KBM-7 (cell line): ENCODE measurements at regions not wholly inside any gene's neighbourhood (a gene's known extent, or its start where the extent isn't known, plus 50 kb on each side); places are given as distances from the start of the nearest gene placed in this dataset.
"Not testable (repeated sequence)": the region's sequence is repeated elsewhere in the genome, so short reads cannot be mapped to it uniquely, and the experiment has no call there.

Source experiments
- DNase-seq: peaks from one replicate; pipeline ENCODE4 v3.0.0-alpha.2; 2015
- in situ Hi-C: fragments of 300-500 bp; cut with MboI; formaldehyde crosslinking; loops from 2 replicates; pipeline ENCODE4 v1.14.3; 2020; ENCODE audit warnings: low sequenced_read_pairs, low pct_unique_long_range_greater_than_20kb, mixed read lengths

- in situ Hi-C loops: no loop called here
- DNase-seq: no peak
Measured at GRCh38 chr11:39462506-39462905, 1996.9 kb downstream of the LRRC4C start.

GRCh38 chr11:39461066-39461465 lies 1998.4 kb downstream of the LRRC4C start:
- in situ Hi-C loops: no loop called here
- no peak for DNase-seq

GRCh38 chr11:39459606-39460005 lies 1999.8 kb downstream of the LRRC4C start:
- DNase-seq: no peak
- in situ Hi-C loops: no loop called here

GRCh38 chr11:39458481-39458880 lies 2001.0 kb downstream of the LRRC4C start:
- in situ Hi-C loops: no loop called here
- no peak for DNase-seq

- in situ Hi-C loops: no loop called here
- DNase-seq: no peak
Measured at GRCh38 chr11:39443424-39444022, 2015.9 kb downstream of the LRRC4C start.

GRCh38 chr11:39442177-39442576 lies 2017.3 kb downstream of the LRRC4C start:
- no peak for DNase-seq
- in situ Hi-C loops: no loop called here

- no peak for DNase-seq
- in situ Hi-C loops: no loop called here
Measured at GRCh38 chr11:39435641-39436040, 2023.8 kb downstream of the LRRC4C start.

GRCh38 chr11:39434466-39434865 lies 2025.0 kb downstream of the LRRC4C start:
- no peak for DNase-seq
- in situ Hi-C loops: no loop called here

- in situ Hi-C loops: no loop called here
- no peak for DNase-seq
Measured at GRCh38 chr11:39432929-39433328, 2026.5 kb downstream of the LRRC4C start.

- DNase-seq: no peak
- in situ Hi-C loops: no loop called here
Measured at GRCh38 chr11:39425226-39425625, 2034.2 kb downstream of the LRRC4C start.

GRCh38 chr11:39412117-39412516 lies 2047.3 kb downstream of the LRRC4C start:
- in situ Hi-C loops: no loop called here
- no peak for DNase-seq

GRCh38 chr11:39385911-39386310 lies 2073.5 kb downstream of the LRRC4C start:
- no peak for DNase-seq
- in situ Hi-C loops: no loop called here

GRCh38 chr11:39374963-39375698 lies 2084.3 kb downstream of the LRRC4C start:
- in situ Hi-C loops: no loop called here
- peak; percentile 41 for DNase-seq

- peak; percentile 39 for DNase-seq
- in situ Hi-C loops: no loop called here
Measured at GRCh38 chr11:39367534-39367933, 2091.9 kb downstream of the LRRC4C start.

- DNase-seq: peak; percentile 8
- in situ Hi-C loops: no loop called here
Measured at GRCh38 chr11:39365809-39366436, 2093.5 kb downstream of the LRRC4C start.

- in situ Hi-C loops: no loop called here
- no peak for DNase-seq
Measured at GRCh38 chr11:39363571-39363970, 2095.9 kb downstream of the LRRC4C start.

- in situ Hi-C loops: no loop called here
Measured at GRCh38 chr11:39361557-39361956, 2097.9 kb downstream of the LRRC4C start.

GRCh38 chr11:39345834-39346442 lies 2113.5 kb downstream of the LRRC4C start:
- no peak for DNase-seq
- in situ Hi-C loops: no loop called here

More at GRCh38 chr11:39361557-39361956, 2097.9 kb downstream of the LRRC4C start:
- DNase-seq: no peak

- DNase-seq: no peak
- in situ Hi-C loops: no loop called here
Measured at GRCh38 chr11:39341461-39341860, 2118.0 kb downstream of the LRRC4C start.

GRCh38 chr11:39333006-39333405 lies 2126.4 kb downstream of the LRRC4C start:
- in situ Hi-C loops, DNase-seq: not testable (repeated sequence)
